Retinal pigment epithelial cell (primary cell): ENCODE measurements at regions not wholly inside any gene's neighbourhood (a gene's known extent, or its start where the extent isn't known, plus 50 kb on each side); places are given as distances from the start of the nearest gene placed in this dataset.

Experiments
- DNase-seq: peaks from one replicate; pipeline ENCODE4 v3.0.0-alpha.2; 2010; ENCODE audit warnings: low read depth
- H3K4me3 ChIP-seq: 2 replicates; pipeline ENCODE4 v1.5.1; 2011; ENCODE audit warnings: mild to moderate bottlenecking, low read length, control low read depth, moderate library complexity
- CTCF ChIP-seq: conservative IDR thresholded peaks from 2 replicates; pipeline ENCODE4 v1.5.1; 2011; ENCODE audit warnings: low read depth, low read length, control low read depth, inconsistent platforms

DNA sequence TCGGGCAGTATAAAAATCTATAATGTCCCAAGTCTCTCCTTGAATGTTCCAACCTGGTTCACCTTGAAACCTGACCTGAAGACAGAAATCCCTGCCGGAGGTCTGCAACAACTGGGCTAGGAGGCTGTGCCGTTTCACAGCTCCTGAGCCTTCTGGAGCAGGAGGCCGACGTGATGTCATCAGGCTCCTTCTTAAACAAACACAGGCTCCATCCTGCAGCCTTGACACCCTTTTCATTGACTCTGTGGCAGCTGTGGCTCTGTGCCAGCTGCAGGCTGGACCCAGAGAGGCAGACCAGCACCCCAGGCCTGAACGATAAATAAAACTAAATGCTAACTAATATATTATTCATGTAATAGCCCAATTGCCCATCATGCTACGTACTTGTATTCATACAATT lies 483.9 kb downstream of the CD83 start:
- DNase-seq = no peak
- no peak for TF ChIP-seq CTCF
- H3K4me3 ChIP-seq = no peak overlapping the region

GRCh38 chr6:14606353-14606752 lies 488.8 kb downstream of the CD83 start:
- no peak overlapping the region for H3K4me3 ChIP-seq
- no peak for TF ChIP-seq CTCF
- no peak for DNase-seq

DNA sequence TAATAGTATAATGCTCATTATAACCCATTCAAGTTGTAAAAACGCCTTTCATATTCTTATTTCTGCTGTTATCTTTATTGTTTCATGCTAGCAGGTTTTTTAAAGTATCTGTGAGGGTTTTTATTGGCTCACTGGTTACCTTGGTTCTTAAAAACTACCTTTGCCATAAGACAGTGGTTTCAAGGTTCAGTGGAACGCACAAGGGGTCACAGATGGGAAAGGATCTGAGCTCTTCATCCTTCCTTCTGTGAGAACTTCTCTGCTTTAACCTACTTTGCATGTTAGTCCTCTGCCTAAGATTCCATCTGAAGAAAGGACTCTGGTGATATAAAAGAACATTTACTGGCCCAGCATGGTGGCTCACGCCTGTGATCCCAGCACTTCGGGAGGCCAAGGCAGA lies 492.6 kb downstream of the CD83 start:
- TF ChIP-seq CTCF = no peak
- DNase-seq = no peak
- H3K4me3 ChIP-seq = no peak overlapping the region

GRCh38 chr6:14612016-14612980 lies 494.7 kb downstream of the CD83 start:
- TF ChIP-seq CTCF = no peak
- DNase-seq = no peak
- no peak overlapping the region for H3K4me3 ChIP-seq

- TF ChIP-seq CTCF = no peak
- no peak for DNase-seq
- H3K4me3 ChIP-seq = no peak overlapping the region
Measured at GRCh38 chr6:14614631-14615030, 497.1 kb downstream of the CD83 start.

GRCh38 chr6:14616656-14617055 lies 499.1 kb downstream of the CD83 start:
- no peak for TF ChIP-seq CTCF
- DNase-seq = no peak
- no peak overlapping the region for H3K4me3 ChIP-seq
